ENCODE measurements at regions not wholly inside any gene's neighbourhood (a gene's known extent, or its start where the extent isn't known, plus 50 kb on each side); places are given as distances from the start of the nearest gene placed in this dataset.

DNA sequence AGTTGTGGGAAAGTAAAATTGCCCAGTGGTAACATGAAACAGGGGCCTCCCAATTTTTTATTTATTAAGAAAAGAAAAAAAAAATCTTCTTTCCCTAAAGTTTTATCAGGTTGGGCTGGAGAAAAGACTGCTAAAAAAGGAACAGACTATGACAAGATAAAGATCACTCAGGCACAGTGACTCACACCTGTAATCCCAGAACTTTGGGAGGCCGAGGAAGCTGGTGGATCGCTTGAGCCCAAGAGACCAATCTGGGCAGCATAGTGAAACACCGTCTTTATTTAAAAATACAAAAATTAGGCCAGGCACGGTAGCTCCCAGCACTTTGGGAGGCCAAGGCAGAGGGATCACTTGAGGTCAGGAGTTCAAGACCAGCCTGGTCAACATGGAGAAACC lies 312.5 kb downstream of the CETN3 start:
- FAIRE-seq (no peak), DNase-seq (ENCODE audit: low read depth in 1 of 2, low spot score in 2 of 2) (no peak)
- Histone ChIP-seq H3K4me2 (ENCODE audit: insufficient read depth in 1 of 2, low read depth in 2 of 2, low read length in 2 of 2) (no peak overlapping the region), H3K23ac (ENCODE audit: insufficient read length) (no peak overlapping the region), H3K4ac (replicated peaks; ENCODE audit: insufficient read length, low read depth, low read length) (no peak overlapping the region), H2BK12ac (ENCODE audit: low read depth, low read length) (no peak overlapping the region), H3K27ac (ENCODE audit: low read depth, low read length) (no peak overlapping the region), H2BK5ac (ENCODE audit: low read depth, low read length) (no peak overlapping the region), H3K14ac (ENCODE audit: insufficient read length) (no peak overlapping the region), H3K56ac (replicated peaks; ENCODE audit: insufficient read length, low read depth, low read length) (no peak overlapping the region), H3K27me3 (replicated peaks in 1 of 4; ENCODE audit: control insufficient read depth in 3 of 4, extremely low read depth in 1 of 4, insufficient read depth in 3 of 4, low read length in 3 of 4) (no peaks in the 10 kb centered on the region), H3K36me3 (ENCODE audit: control insufficient read depth in 2 of 4, insufficient read depth in 4 of 4, low read length in 3 of 4) (no peaks in the 10 kb centered on the region), H3K9ac (replicated peaks in 1 of 4; ENCODE audit: extremely low read depth in 1 of 4, low read depth in 3 of 4, low read length in 3 of 4) (no peak overlapping the region), H4K91ac (replicated peaks; ENCODE audit: insufficient read length, low read length) (no peak overlapping the region), H3K79me2 (ENCODE audit: control insufficient read depth in 1 of 2, insufficient read depth in 2 of 2, low read length in 2 of 2) (no peaks in the 10 kb centered on the region), H2BK120ac (replicated peaks; ENCODE audit: low read depth, low read length) (no peak overlapping the region), H4K20me1 (replicated peaks in 1 of 2; ENCODE audit: control insufficient read depth in 1 of 2, insufficient read depth in 2 of 2, low read length in 2 of 2) (no peaks in the 10 kb centered on the region), H3K4me1 (replicated peaks in 1 of 4; ENCODE audit: control insufficient read depth in 3 of 4, insufficient read depth in 4 of 4, low read length in 3 of 4) (no peaks in the 10 kb centered on the region), H3K79me1 (ENCODE audit: low read depth, low read length) (no peaks in the 10 kb centered on the region), H2AK5ac (ENCODE audit: low read depth, low read length) (no peak overlapping the region), H3K18ac (ENCODE audit: extremely low read depth, low read length) (no peak overlapping the region), H3K9me3 (ENCODE audit: insufficient read depth in 2 of 2, low read depth in 1 of 2, low read length in 1 of 2) (no peaks in the 10 kb centered on the region), H3K4me3 (ENCODE audit: extremely low read depth in 1 of 4, insufficient read depth in 2 of 4, low read depth in 3 of 4, low read length in 4 of 4) (no peak overlapping the region), H3K23me2 (ENCODE audit: low read depth, low read length) (no peaks in the 10 kb centered on the region), H2BK15ac (ENCODE audit: low read length) (no peak overlapping the region), H4K5ac (ENCODE audit: insufficient read length, low read depth, low read length) (no peak overlapping the region), H2AFZ (ENCODE audit: low read length) (no peak overlapping the region), H4K8ac (ENCODE audit: extremely low read depth, insufficient read depth, low read length) (no peak overlapping the region), H2BK20ac (ENCODE audit: low read length) (no peak overlapping the region)
- TF ChIP-seq SIRT6 (IDR thresholded peaks at IDR 0.05; ENCODE audit: low read length), result no peak
- POLR2A ChIA-PET (ENCODE audit: partially characterized antibody), result no interaction called here
- WGBS, 2 experiments (ENCODE audit: extremely low coverage in 1 of 2, insufficient coverage in 1 of 2, insufficient read length in 1 of 2, insufficient replicate concordance in 2 of 2, low coverage in 1 of 2, low lambda C conversion rate in 2 of 2, missing lambda C conversion rate in 1 of 2), result 89% methylated on average over 4 of the region's 4 CpGs; no CpG with 5 or more reads in 1 of the 2 experiments
- CTCF ChIA-PET (ENCODE audit: partially characterized antibody), result interaction anchor here (0.8 to 1.9 kb wide), 2 partner anchors 15 to 751 kb away, joined by 3 to 5 read pairs; no protein-coding TSS in a partner anchor
